PC-3 (cell line): ENCODE measurements at regions not wholly inside any gene's neighbourhood (a gene's known extent, or its start where the extent isn't known, plus 50 kb on each side); places are given as distances from the start of the nearest gene placed in this dataset.

Experiments used
- ATAC-seq: fragments of 200-7000 bp; cut with Tn5 transposase; 2 replicates; pipeline ENCODE4 v1.9.1; 2020; ENCODE audit warnings: mild to moderate bottlenecking, moderate library complexity
- BruUV-seq: library from RNA; stranded (reverse); fragments of 400-500 nt; replicated peaks from 2 replicates; lab custom pipeline; 2021; lab: Mats Ljungman, UMichigan
- CTCF ChIA-PET: fragments of 300-600 bp; sonication (Branson Sonifier 250); formaldehyde crosslinking; loops from one replicate; lab custom pipeline; 2022; ENCODE audit warnings: antibody characterized with exemption; lab: Charles Lee
- POLR2A ChIA-PET: fragments of 300-600 bp; sonication (Branson Sonifier 250); formaldehyde crosslinking; loops from one replicate; lab custom pipeline; 2022; ENCODE audit warnings: antibody characterized with exemption; ENCODE audit not compliant: unreplicated experiment; lab: Charles Lee
- DNase-seq: peaks from one replicate; pipeline ENCODE4 v3.0.0-alpha.2; 2015
- H2AFZ ChIP-seq: fragments of 300-600 bp; sonication (generic); 2 replicates; pipeline ENCODE4 v1.6.0; 2016; ENCODE audit warnings: antibody characterized with exemption, low read length
- H3F3A ChIP-seq: fragments of 300-600 bp; sonication (generic); one replicate; pipeline ENCODE4 v1.6.0; 2017; ENCODE audit warnings: antibody characterized with exemption, low read length, control low read depth, mild to moderate bottlenecking; ENCODE audit not compliant: unreplicated experiment
- H3K27ac ChIP-seq: fragments of 300-600 bp; sonication (generic); 2 replicates; pipeline ENCODE4 v1.5.1; 2016; ENCODE audit warnings: mild to moderate bottlenecking, low read length
- H3K27me3 ChIP-seq: fragments of 300-600 bp; sonication (generic); 2 replicates; pipeline ENCODE4 v1.6.1; 2016; ENCODE audit warnings: low read length, mixed read lengths
- H3K36me3 ChIP-seq: fragments of 300-600 bp; sonication (generic); 2 replicates; pipeline ENCODE4 v1.6.1; 2016; ENCODE audit warnings: low read depth, mixed run types, low read length, mixed read lengths
- H3K4me1 ChIP-seq: fragments of 300-600 bp; sonication (generic); 2 replicates; pipeline ENCODE4 v1.5.1; 2016; ENCODE audit warnings: low read length; ENCODE audit not compliant: insufficient read depth
- H3K4me2 ChIP-seq: fragments of 300-600 bp; sonication (generic); 2 replicates; pipeline ENCODE4 v1.6.0; 2016; ENCODE audit warnings: low read length
- H3K4me3 ChIP-seq: fragments of 300-600 bp; sonication (generic); 2 replicates; pipeline ENCODE4 v1.5.1; 2016; ENCODE audit warnings: mild to moderate bottlenecking, low read length, mixed read lengths
- H3K79me2 ChIP-seq: fragments of 300-600 bp; sonication (generic); 2 replicates; pipeline ENCODE4 v1.6.1; 2017; ENCODE audit warnings: low read length, mixed read lengths
- H3K9ac ChIP-seq: fragments of 300-600 bp; sonication (generic); 2 replicates; pipeline ENCODE4 v1.6.0; 2016; ENCODE audit warnings: mild to moderate bottlenecking, low read length
- H3K9me2 ChIP-seq: fragments of 300-600 bp; sonication (generic); replicated peaks from 2 replicates; pipeline ENCODE4 v1.6.1; 2016; ENCODE audit warnings: mixed run types, low read length, mixed read lengths
- H3K9me3 ChIP-seq: fragments of 300-600 bp; sonication (generic); 2 replicates; pipeline ENCODE4 v1.6.1; 2016; ENCODE audit warnings: low read length, mixed read lengths
- H4K20me1 ChIP-seq: fragments of 300-600 bp; sonication (generic); 2 replicates; pipeline ENCODE4 v1.6.1; 2016; ENCODE audit warnings: low read length, mixed read lengths
- EZH2 ChIP-seq: fragments of 300-600 bp; sonication (generic); IDR thresholded peaks from one replicate; pipeline ENCODE4 v1.6.1; 2017; ENCODE audit warnings: antibody characterized with exemption, mild to moderate bottlenecking, low read length; ENCODE audit not compliant: unreplicated experiment
- EZH2phosphoT487 ChIP-seq: fragments of 300-600 bp; sonication (generic); IDR thresholded peaks from 2 replicates; pipeline ENCODE4 v1.6.1; 2018; ENCODE audit warnings: mild to moderate bottlenecking, antibody characterized with exemption, low read length, borderline replicate concordance
- intact Hi-C: fragments of 100-400 bp; cut with micrococcal nuclease; formaldehyde crosslinking; loops from 2 replicates; pipeline ENCODE4 v1.9.0; 2023
- TF ChIP-seq, protein P1 (sequence below): fragments of 300-600 bp; sonication (generic); conservative IDR thresholded peaks from 2 replicates; pipeline ENCODE4 v1.5.1; 2017; ENCODE audit warnings: antibody characterized with exemption, low read depth, mild to moderate bottlenecking, low read length

DNA sequence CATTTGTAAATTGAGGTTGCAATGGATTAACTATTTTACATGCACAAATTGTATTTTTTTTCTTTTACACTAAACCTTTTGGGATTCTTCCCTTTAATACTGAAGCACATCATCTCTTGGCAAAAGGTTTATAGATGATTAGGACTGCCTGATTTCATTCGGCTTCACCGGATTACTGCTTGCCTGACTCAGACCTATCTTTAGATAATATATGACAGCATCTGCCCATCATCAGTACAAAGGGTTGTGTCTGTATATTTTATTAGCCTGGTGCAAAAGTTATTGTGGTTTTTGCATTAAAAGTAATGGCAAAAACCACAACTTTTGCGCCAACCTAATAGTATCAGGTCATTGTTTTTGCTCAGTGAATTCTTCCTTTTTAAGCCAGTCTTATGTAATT lies 316.2 kb upstream of the HTR2A start:
- Histone ChIP-seq H3K4me1 (peaks cover 55% of the 10 kb centered on the region), H3K9ac (no peak overlapping the region), H3F3A (no peaks in the 10 kb centered on the region), H3K27me3 (no peaks in the 10 kb centered on the region), H3K9me2 (no peaks in the 10 kb centered on the region), H3K4me2 (peak overlapping the region; percentile 10; the same call in 1 of the 2 replicates), H3K27ac (no peak overlapping the region), H3K79me2 (no peaks in the 10 kb centered on the region), H3K36me3 (no peaks in the 10 kb centered on the region), H2AFZ (no peak overlapping the region), H4K20me1 (no peaks in the 10 kb centered on the region), H3K4me3 (no peak overlapping the region), H3K9me3 (no peaks in the 10 kb centered on the region)
- TF ChIP-seq, protein P1, sequence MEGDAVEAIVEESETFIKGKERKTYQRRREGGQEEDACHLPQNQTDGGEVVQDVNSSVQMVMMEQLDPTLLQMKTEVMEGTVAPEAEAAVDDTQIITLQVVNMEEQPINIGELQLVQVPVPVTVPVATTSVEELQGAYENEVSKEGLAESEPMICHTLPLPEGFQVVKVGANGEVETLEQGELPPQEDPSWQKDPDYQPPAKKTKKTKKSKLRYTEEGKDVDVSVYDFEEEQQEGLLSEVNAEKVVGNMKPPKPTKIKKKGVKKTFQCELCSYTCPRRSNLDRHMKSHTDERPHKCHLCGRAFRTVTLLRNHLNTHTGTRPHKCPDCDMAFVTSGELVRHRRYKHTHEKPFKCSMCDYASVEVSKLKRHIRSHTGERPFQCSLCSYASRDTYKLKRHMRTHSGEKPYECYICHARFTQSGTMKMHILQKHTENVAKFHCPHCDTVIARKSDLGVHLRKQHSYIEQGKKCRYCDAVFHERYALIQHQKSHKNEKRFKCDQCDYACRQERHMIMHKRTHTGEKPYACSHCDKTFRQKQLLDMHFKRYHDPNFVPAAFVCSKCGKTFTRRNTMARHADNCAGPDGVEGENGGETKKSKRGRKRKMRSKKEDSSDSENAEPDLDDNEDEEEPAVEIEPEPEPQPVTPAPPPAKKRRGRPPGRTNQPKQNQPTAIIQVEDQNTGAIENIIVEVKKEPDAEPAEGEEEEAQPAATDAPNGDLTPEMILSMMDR, result no peak
- TF ChIP-seq EZH2 (no peak), EZH2phosphoT487 (no peak)
- CTCF ChIA-PET, result no interaction called here
- no TSS peak for BruUV-seq
- DNase-seq, result peak; percentile 40
- intact Hi-C loops, result loop anchor here (10.0 kb wide), 1 partner anchor 72 kb away; no protein-coding TSS in a partner anchor
- ATAC-seq, result no peak
- POLR2A ChIA-PET, result no interaction called here

DNA sequence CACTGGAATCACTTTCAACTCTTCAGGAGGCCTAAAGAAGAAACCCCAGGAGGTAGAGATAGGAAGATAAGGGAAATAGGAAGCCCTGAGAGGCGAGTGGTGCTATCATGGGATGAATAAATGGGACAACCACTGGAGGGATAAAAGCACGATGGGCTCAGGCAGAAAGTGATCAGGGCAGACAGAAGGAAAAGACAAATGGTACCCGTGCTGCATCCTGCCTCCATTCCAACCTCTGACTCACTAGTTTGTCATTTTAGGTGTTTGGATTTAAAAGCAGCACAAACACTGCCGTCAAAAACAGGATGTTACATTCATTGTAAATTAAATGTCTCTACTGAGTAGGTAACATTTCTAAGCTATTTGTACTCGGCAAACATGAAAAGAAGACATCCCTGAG lies 314.3 kb upstream of the HTR2A start:
- TF ChIP-seq, protein P1, result no peak
- no peak for TF ChIP-seq EZH2phosphoT487
- no peak for TF ChIP-seq EZH2
- peak; percentile 66 for ATAC-seq

DNA sequence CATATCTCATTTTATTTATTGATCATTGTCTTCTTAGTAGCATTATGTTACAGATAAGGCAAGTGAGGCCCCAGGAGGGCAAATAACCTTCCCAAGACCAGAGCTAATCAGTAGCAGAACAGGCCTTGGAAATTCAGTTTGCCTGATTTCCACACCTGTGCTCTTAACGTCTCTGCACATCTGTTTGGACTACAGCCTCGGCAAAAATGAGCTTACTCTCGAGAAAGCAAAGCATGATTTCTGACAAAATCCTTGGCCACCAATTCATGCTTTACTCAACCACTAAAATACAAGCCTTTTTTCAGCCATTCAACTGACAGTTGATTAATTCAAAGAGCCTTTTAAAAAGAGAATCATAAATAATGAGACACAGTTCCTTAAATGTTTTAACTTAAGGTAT lies 309.3 kb upstream of the HTR2A start:
- Histone ChIP-seq H3K36me3 (no peaks in the 10 kb centered on the region), H4K20me1 (no peaks in the 10 kb centered on the region), H3K4me3 (no peak overlapping the region), H3K9me2 (no peaks in the 10 kb centered on the region), H3K27ac (no peak overlapping the region), H3F3A (no peaks in the 10 kb centered on the region), H3K27me3 (no peaks in the 10 kb centered on the region), H3K4me2 (no peak overlapping the region), H2AFZ (no peak overlapping the region), H3K9ac (no peak overlapping the region), H3K4me1 (peaks cover 10% of the 10 kb centered on the region; the same call in 1 of the 2 replicates), H3K9me3 (no peaks in the 10 kb centered on the region), H3K79me2 (no peaks in the 10 kb centered on the region)
- BruUV-seq, result no TSS peak
- intact Hi-C loops, result no loop called here
- DNase-seq, result no peak
- no peak for ATAC-seq
- POLR2A ChIA-PET, result no interaction called here
- TF ChIP-seq EZH2 (no peak), EZH2phosphoT487 (no peak)
- TF ChIP-seq, protein P1, result no peak
- CTCF ChIA-PET, result no interaction called here

More for the DNA sequence above, 314.3 kb upstream of the HTR2A start:
- peaks cover 43% of the 10 kb centered on the region for H3K4me1 ChIP-seq
- H3K27me3 ChIP-seq, result no peaks in the 10 kb centered on the region
- CTCF ChIA-PET, result no interaction called here
- H3K79me2 ChIP-seq, result no peaks in the 10 kb centered on the region
- peak overlapping the region; percentile 39; the same call in 1 of the 2 replicates for H3K27ac ChIP-seq
- peak; percentile 70 for DNase-seq
- POLR2A ChIA-PET, result no interaction called here
- BruUV-seq, result no TSS peak
- no peak overlapping the region for H3K9ac ChIP-seq
- no peak overlapping the region for H3K4me3 ChIP-seq
- H3K4me2 ChIP-seq, result peak overlapping the region; percentile 46
- H3K9me2 ChIP-seq, result no peaks in the 10 kb centered on the region
- H2AFZ ChIP-seq, result no peak overlapping the region
- no peaks in the 10 kb centered on the region for H3K9me3 ChIP-seq
- no peaks in the 10 kb centered on the region for H3K36me3 ChIP-seq
- no peaks in the 10 kb centered on the region for H3F3A ChIP-seq
- no peaks in the 10 kb centered on the region for H4K20me1 ChIP-seq
- intact Hi-C loops, result loop anchor here (10.0 kb wide), 1 partner anchor 74 kb away; no protein-coding TSS in a partner anchor
